ENCODE measurements at regions not wholly inside any gene's neighbourhood (a gene's known extent, or its start where the extent isn't known, plus 50 kb on each side); places are given as distances from the start of the nearest gene placed in this dataset.

- no peak for DNase-seq (ENCODE audit: low read depth)
Measured at GRCh38 chr18:29664278-29665036, 1378.1 kb downstream of the DSC3 start.

GRCh38 chr18:29661924-29662323 lies 1380.6 kb downstream of the DSC3 start:
- DNase-seq (ENCODE audit: low read depth), result no peak

GRCh38 chr18:29660777-29661176 lies 1381.8 kb downstream of the DSC3 start:
- DNase-seq (ENCODE audit: low read depth), result no peak

- DNase-seq (ENCODE audit: low read depth), result no peak
Measured at GRCh38 chr18:29653671-29654215, 1388.8 kb downstream of the DSC3 start.

- no peak for DNase-seq (ENCODE audit: low read depth)
Measured at GRCh38 chr18:29652797-29653196, 1389.7 kb downstream of the DSC3 start.

- no peak for DNase-seq (ENCODE audit: low read depth)
Measured at GRCh38 chr18:29651122-29651680, 1391.3 kb downstream of the DSC3 start.

GRCh38 chr18:29648891-29649290 lies 1393.7 kb downstream of the DSC3 start:
- no peak for DNase-seq (ENCODE audit: low read depth)

GRCh38 chr18:29647700-29648099 lies 1394.8 kb downstream of the DSC3 start:
- no peak for DNase-seq (ENCODE audit: low read depth)

- peak; percentile 59 for DNase-seq (ENCODE audit: low read depth)
Measured at GRCh38 chr18:29644276-29644675, 1398.3 kb downstream of the DSC3 start.

- no peak for DNase-seq (ENCODE audit: low read depth)
Measured at GRCh38 chr18:29629493-29630036, 1413.0 kb downstream of the DSC3 start.

GRCh38 chr18:29626094-29626493 lies 1416.4 kb downstream of the DSC3 start:
- DNase-seq (ENCODE audit: low read depth), result no peak

- DNase-seq (ENCODE audit: low read depth), result no peak
Measured at GRCh38 chr18:29616867-29617266, 1425.7 kb downstream of the DSC3 start.

- DNase-seq (ENCODE audit: low read depth), result no peak
Measured at GRCh38 chr18:29608982-29609381, 1432.1 kb upstream of the CDH2 start.

- no peak for DNase-seq (ENCODE audit: low read depth)
Measured at GRCh38 chr18:29605365-29605764, 1428.4 kb upstream of the CDH2 start.

- no peak for DNase-seq (ENCODE audit: low read depth)
Measured at GRCh38 chr18:29596959-29597358, 1420.0 kb upstream of the CDH2 start.

- DNase-seq (ENCODE audit: low read depth), result no peak
Measured at GRCh38 chr18:29594493-29594892, 1417.6 kb upstream of the CDH2 start.

- DNase-seq (ENCODE audit: low read depth), result no peak
Measured at GRCh38 chr18:29588446-29589100, 1411.6 kb upstream of the CDH2 start.

- DNase-seq (ENCODE audit: low read depth), result no peak
Measured at GRCh38 chr18:29586210-29586609, 1409.3 kb upstream of the CDH2 start.

GRCh38 chr18:29560270-29560669 lies 1383.3 kb upstream of the CDH2 start:
- no peak for DNase-seq (ENCODE audit: low read depth)

- no peak for DNase-seq (ENCODE audit: low read depth)
Measured at GRCh38 chr18:29556070-29556469, 1379.1 kb upstream of the CDH2 start.

GRCh38 chr18:29549759-29550158 lies 1372.8 kb upstream of the CDH2 start:
- DNase-seq (ENCODE audit: low read depth), result no peak

- no peak for DNase-seq (ENCODE audit: low read depth)
Measured at GRCh38 chr18:29547626-29548025, 1370.7 kb upstream of the CDH2 start.

GRCh38 chr18:29540548-29540947 lies 1363.6 kb upstream of the CDH2 start:
- no peak for DNase-seq (ENCODE audit: low read depth)

Data from HS-27A (cell line).